HG02678 (cell line): ENCODE measurements at regions not wholly inside any gene's neighbourhood (a gene's known extent, or its start where the extent isn't known, plus 50 kb on each side); places are given as distances from the start of the nearest gene placed in this dataset.

ENCODE experiments used
- ATAC-seq: cut with Tn5 transposase; IDR thresholded peaks from one replicate; pipeline ENCODE4 v1.9.1; 2021; ENCODE audit warnings: mild to moderate bottlenecking, moderate library complexity; ENCODE audit not compliant: unreplicated experiment

DNA sequence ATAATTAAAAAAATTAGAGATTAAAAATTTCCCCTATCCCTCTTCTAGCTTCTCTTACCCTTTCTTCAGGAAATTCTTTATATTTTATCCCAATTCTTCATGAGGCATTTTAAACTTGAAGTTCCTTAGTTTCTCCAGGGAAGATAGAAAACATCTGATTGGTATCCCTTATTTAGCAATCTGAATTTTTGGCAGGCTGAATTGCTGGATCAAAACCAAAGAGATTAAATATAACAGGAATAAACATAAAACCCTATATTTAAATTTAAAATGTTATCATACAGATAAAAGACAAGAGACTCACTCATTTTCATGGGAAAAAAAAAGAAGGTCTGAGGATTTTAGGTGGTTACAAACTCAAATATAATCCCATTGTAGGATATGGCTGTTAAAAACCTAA lies 204.2 kb downstream of the CHRM3 start:
- ATAC-seq: no peak

DNA sequence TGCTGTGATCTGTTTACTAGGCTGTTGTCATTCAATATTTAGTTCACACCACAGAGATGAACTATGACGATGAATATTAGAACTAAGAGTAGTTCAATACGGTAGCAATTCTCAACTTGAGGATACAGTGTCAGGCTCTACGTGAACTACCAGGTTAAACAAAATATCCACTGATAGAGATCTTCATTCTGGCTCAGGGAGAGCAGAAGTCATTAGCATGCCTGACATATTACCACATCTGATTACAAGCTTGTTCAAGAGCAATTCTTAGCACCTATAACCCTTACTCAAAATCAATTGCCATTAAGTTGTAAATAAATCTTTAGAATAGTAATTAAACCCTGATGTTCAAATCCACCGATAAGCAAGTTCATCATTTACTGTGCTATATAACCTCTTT lies 207.2 kb downstream of the CHRM3 start:
- ATAC-seq: no peak

DNA sequence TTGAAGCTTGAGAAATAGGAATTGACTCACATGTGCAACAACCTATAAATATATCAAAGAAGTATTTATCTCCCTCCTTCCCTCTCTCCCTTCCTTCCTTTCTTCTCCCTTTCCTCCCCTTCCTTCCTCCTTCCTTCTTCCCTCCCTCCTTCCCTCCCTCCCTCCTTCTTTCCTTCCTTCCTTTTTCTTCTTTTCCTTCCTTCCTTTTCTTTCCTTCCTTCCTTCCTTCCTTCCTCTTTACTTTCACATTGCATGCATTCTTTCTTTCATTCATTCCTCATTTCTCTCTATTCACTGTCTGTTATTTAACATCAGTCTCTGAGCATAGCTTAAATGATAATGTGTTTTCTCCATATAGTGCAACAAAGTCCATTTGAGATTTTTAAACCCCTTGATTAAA lies 214.2 kb downstream of the CHRM3 start:
- no peak for ATAC-seq

DNA sequence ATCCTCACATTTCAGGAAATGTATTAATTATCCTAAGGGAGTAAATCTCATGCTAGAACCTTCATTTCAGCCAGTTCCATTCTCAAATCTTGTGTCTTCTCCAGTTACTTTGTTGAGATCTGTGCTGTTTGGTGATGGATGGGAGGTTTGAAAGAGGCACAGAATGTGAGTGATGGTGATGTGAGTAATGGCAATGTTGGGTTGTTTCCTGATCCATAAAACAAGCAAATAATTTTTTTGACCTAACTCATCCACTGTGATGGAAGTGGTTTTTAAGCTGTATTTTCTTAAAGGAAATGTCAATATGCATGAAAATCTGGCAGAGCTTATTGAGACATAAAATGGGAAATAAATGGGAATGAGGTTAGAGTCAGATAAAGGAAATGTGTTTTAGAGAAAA lies 214.7 kb downstream of the CHRM3 start:
- no peak for ATAC-seq

DNA sequence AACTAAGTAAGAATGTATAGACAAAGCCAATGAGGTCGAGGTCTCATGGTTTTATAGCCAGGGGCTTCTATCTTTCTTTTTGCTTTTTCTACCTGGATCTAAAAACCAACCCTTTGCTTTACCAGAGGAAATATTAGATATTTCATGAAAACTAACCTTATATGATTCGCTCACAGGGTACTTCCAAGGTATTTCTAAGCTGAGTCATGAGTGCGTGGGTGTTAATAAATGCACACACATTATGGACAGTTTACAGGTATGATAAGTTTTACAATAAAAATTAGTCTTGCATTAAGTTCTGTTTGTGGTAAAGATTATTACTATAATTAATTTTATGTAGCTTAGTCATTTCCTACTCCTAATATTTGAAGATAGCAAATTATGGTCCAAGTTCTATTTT lies 217.2 kb downstream of the CHRM3 start:
- ATAC-seq: no peak

DNA sequence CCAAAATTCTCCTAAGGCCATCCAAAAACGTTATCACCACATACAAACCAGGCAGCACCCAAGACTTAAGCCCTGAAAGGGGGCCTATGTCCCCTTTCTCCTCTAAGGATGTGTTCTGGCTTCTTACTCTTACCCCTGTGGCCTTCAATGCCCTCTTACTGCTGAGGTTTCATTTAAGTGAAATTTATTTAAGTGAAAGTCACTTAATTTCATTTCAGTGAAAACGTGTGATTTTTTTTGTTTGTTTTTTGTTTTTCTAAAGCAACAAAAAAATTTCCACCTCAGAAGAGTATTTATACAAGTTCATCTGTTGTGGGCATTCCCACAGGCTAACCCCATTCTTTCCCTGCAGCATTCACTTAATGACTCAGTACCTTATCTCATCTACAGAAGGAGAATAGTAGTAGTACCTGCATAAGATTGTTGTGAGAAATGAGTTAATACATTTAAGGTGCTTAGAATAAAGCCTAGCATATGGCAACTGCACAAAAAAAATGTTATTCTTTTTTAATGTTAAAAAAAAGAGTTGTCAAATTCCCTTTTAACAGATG lies 220.6 kb downstream of the CHRM3 start:
- no peak for ATAC-seq

DNA sequence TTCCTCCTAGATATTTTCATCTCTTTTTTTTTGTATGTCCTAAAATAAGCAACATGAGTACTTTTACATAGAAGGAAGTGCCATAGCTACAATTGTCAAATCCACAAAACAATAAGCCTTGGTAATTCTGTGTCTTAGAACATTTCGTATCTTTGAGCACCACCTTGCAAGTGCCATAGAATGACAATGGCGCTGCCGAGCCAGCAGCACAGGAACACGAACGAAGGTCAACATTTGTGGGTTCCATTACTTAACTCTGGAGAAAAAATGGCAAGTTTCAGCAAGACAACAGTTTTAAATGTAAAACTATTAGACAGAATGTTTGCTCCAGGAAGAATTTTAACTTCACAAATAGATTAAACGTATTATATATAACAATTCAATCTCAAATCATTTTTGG lies 222.1 kb downstream of the CHRM3 start:
- no peak for ATAC-seq

DNA sequence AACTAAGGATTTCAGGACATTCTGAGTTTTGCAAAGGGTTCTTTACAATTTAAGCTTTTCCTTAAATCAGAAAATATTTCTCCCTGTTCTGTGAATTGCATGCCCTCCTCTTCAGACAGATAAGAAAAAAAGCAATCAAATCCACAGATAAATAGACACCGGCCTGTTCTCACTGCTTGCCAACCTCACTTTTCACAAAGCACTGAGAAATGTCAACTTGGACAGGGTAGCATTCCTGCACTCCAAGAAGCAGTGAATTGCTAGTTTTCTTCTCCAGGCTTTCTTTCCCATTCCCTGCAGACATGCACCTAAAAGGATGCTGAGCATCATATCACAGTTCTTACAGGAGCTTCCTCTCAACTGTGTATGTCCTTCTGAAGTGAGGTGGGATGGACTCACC lies 226.0 kb downstream of the CHRM3 start:
- no peak for ATAC-seq

DNA sequence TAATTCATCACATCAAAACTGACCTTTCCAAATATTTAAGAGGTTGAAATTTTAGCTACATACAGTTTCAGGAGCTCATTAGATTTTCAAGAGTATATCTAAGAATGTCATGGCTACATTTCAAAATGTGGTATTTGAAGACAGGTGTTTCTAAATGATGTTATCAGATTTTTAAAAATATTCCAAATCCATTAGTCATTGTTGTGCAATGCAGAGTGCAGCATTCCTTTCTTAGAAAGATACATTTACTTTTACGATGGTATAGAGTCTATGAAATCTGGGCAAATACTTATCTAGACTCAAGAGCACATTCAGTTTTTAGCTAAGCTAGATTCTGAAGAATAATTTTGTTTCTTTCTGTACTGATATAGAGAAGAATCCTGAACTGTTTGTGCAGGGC lies 230.3 kb downstream of the CHRM3 start:
- no peak for ATAC-seq

DNA sequence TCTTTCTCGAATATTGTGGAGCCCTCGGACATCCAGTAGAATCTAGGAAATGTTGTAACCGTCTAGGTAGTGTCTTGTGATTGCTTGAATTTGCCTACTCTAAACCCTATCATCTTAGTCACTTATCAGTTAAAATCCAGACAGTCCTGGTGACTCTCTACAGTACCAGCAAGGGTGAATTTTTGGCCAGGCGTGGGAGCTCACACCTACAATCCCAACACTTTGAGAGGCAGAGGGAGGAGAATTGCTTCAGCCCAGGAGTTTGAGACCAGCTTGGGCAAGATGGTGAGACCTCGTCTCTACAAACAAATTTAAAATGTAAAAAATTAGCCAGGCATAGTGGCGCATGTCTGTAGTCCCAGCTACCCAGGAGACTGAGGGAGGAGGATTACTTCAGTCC lies 230.9 kb downstream of the CHRM3 start:
- ATAC-seq: no peak

DNA sequence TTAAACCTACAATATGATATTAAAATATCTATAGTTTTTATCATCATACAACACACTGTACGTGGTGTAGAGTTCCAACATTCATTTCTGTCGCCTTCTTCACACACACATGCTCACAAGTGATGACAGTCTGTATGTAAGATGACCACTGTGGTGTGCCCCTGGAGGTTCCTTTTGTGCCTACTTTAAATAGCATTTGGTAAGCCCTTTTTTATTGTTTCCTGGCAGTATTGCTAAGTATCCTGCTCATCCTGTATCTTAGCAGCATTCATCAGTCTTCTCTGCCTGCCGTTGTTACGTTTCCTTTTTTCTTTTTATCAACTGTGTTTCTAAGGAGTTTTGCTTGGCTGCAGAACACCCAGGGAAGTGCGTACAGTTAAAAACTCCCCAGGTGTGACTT lies 231.4 kb downstream of the CHRM3 start:
- no peak for ATAC-seq

DNA sequence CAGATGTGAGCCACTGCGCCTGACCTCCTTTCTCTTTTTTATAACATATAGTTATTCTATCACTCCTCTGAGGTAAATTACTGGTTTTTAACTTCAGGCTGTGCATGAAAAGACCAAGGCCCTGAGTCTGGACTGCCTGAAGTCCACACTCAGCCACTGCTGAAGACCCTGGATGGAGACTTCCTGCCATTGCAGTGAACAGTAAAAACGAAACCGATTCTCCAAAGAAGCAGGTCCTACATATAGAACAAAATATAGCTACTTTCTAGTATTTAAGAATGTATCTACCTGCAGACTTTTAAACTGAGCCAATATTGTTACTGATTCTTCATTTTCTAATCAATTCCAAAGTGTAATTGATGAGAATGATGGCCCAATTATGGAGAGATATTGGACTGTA lies 232.8 kb downstream of the CHRM3 start:
- ATAC-seq: no peak

DNA sequence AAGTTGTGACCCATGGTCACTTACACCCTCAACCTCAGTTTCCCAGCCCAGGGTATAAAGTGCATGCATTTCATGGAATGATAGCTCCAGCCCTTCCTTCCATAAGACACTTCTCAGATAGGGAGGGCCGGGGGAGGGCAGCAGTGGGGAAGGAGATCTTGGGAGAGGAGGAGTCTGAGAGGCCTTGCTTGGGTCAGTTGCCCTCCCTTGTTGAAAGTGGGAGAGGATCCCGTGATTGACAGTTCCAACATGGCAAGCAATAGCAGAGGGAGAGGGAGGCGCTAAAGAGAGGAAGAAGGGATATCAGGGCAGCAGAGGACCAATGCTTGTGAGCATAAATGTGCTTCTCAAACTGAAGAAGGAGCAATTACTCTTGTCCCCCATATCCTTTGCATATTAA lies 244.4 kb downstream of the CHRM3 start:
- no peak for ATAC-seq

DNA sequence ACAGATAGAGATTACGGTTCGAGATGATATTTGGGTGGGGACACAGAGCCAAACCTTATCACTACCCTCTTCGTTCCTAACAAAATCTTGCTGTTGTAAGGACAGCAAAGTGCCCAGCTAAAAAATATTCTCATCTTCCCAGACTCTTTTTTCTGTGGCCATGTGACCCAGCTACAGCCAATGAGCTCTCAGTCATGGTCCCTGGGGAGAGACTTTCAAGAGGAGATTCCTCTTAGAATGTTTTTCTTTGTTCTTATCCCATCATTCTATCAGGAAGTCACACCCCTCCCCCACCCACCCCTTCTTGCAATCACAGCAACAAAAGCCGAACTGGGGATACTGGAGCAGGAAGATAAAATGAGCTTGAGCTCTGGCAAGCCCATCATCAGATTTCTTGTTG lies 247.1 kb downstream of the CHRM3 start:
- no peak for ATAC-seq

DNA sequence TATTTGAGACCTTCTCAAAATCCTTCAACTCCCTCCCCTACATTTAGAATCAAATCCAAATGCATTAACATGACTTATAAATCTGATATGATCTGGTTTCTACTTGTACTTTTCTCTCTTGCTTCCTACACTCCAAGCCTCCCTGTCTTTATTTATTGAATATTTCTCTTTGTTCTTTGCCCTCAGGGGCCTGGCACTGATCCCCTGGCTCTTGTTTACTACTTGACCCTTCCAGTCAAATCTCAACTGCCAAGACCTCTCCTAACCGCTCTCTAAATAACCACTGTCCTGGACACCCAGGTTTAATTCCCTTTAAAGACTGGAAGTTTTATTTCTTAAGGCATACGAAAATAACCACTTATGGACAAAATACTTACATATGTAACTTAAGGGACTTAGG lies 248.9 kb downstream of the CHRM3 start:
- ATAC-seq: no peak

DNA sequence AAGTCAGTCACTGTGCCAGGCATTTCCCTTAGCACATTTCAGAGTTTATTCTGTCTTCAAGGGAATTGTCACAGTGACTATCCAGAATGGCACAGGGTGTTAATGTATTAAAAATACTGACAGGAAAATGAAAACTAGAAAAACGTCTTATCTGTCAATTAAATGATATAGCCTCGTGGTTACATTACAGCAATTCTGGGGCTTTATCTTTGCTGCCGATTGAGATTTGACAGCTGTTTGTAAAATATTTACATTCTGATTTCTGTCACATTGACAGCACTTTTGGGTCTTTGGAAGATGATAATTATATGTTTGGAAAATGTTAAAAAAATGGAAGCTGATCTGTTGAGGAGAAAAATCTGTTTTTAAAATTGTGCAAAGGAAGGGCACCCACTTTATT lies 250.0 kb downstream of the CHRM3 start:
- no peak for ATAC-seq

DNA sequence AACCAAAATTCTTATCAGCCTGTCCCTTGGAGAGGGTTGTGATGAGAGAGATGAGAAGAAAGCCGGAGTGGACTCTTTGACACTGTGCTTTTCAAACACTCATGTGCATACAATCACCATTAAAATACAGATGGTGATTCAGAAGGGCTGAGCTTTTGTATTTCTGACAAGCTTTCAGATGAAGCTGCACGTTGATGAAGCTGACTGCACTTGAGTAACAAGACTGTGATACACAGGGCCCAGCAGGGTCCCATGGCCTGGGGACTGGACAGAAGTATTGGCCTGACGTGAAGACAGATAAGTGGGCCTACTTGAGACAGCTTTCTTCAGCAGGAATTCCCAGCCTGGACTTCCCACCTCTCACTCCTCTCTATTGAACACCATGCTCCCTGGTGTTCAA lies 258.2 kb downstream of the CHRM3 start:
- no peak for ATAC-seq

DNA sequence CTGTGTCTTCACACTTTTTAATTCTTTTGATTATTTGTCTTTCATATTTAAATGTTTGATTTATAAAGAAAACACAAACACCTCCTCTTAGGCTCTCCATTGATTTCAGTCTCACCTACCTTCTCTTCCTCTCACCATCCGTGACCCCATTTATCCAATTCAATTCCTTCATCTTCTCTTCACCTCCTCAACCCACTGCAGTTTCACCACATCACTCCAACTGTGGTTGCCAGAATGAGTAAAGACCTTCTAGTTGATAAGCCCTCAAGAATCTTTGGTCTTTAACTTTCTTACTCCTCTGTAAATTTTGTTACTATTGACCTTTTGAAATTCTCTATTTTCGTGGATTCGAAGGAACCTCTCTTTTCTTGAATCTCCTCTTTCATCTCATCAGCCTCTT lies 260.7 kb downstream of the CHRM3 start:
- no peak for ATAC-seq

DNA sequence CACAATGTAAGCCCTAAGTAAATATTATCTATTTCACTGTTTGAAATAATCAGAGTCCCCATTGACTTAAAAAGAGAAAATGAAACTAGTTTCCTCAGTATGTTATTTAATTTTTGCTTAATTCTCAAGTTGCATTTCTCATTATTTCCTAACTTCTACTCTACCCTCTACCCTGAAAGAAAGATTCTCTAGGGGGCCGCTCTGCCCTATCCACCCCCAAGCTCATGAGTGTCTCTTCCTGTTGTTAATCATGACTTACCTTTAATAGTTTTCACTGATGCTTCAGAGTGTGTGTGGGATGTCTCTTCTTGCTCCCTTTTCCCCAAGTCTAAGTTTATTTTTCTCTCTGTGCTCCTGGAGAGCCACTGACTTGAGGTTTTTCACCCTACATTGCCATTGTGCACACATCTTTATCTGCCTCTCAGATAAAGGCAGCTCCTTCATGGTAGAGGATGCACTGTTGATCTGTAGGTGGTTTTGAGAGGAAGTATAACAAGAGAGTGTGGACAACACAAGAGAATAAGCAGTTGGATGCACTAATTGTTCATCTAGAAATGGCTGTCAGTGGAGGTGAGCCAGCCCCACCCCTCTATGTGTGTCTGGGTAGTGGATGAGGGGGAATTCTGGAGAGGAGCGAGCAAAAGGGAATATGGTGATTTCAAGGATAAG lies 261.7 kb downstream of the CHRM3 start:
- no peak for ATAC-seq

DNA sequence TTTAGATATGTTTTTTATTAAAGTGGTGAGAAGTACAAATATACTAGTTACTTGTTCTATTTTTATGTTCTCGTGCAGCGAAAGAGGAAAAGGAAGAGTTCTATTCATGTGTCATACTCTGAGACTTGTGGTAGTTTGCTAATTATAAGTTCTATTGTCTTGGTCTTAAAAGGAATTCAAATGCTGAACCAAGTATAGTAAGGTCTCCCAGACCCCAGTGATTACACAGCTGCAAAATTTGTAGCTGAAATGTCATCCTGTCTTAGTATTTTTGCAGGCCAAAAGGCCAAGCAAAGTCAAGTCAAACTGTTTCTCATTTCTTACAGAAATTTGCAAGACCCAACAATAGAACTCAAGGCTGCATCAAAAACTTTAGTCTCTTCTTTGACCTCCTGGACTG lies 268.7 kb downstream of the CHRM3 start:
- ATAC-seq: no peak

DNA sequence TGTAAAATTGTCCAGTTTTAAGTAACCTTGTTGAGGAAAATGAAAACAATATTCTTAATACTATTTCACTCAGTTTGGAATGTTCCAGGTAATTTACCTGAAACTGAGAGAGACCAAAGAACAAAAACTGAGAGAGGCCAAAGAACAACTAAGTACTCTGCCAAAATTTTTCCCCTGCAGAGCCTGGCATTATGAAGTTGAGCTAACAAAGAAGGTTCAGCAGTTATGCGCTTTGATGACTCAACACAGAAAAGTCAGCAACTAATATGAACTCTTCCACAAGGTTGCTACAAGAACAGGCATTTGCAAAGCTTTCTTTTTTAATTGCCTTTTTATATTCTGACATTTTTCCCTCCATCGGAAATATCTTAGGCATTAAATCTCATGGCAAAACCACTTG lies 270.9 kb downstream of the CHRM3 start:
- no peak for ATAC-seq

DNA sequence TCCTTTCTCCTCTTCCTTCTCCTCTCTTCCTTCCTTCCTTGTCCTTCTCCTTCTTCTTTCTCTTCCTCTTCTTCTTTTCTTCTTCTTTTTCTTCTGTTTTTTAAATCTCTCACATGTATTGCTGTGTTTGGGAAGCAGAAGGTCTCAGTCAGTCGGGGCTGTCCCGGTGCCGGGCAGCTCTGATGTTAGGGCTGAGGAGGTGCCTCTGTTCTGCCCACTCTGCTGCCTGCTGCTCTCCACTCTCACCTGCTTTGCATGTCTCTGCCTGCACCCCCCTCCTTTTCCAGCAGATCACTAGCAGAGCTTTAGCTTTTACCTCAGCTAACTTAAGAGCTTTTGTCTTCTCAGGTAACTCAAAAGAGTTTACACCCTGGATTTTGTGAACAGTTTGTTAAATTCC lies 276.6 kb downstream of the CHRM3 start:
- ATAC-seq: no peak

DNA sequence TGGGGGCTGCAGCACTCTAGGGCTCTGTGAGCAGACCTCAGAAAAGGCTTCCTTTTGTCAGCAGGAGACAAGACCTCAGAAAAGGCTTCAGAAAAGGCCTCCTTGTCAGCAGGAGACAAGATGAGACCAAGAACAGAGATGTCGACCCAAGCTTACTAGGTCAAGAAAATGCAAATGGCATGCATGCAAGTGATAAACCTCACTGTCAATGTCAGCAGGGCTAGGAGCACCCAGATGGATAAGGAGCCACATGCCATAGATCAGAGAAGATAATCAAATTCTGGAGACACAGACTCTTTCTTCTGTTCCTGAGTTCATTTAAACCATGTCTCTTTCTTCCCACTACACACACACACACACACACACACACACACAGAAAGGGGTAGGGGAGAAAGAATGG lies 285.9 kb downstream of the CHRM3 start:
- no peak for ATAC-seq
